Neuronal stem cell (in vitro differentiated cells): ENCODE measurements at regions not wholly inside any gene's neighbourhood (a gene's known extent, or its start where the extent isn't known, plus 50 kb on each side); places are given as distances from the start of the nearest gene placed in this dataset.

ENCODE experiments used
- DNase-seq: peaks from one replicate; pipeline ENCODE4 v3.0.0-alpha.2; 2013; ENCODE audit warnings: low spot score
- H2AFZ ChIP-seq: one replicate; pipeline ENCODE4 v1.6.1; 2013; ENCODE audit warnings: mild to moderate bottlenecking, low read length, inconsistent platforms
- H2AK5ac ChIP-seq: 2 replicates; pipeline ENCODE4 v1.6.1; 2013; ENCODE audit warnings: low read depth, mild to moderate bottlenecking, inconsistent platforms, low read length, moderate library complexity, mixed read lengths
- H2BK120ac ChIP-seq: 2 replicates; pipeline ENCODE4 v1.6.1; 2013; ENCODE audit warnings: low read depth, mild to moderate bottlenecking, inconsistent platforms, low read length, moderate library complexity, mixed read lengths
- H2BK12ac ChIP-seq: one replicate; pipeline ENCODE4 v1.6.1; 2013; ENCODE audit warnings: low read length, inconsistent platforms
- H2BK15ac ChIP-seq: 2 replicates; pipeline ENCODE4 v1.6.1; 2013; ENCODE audit warnings: mild to moderate bottlenecking, low read length, inconsistent platforms, mixed read lengths
- H2BK5ac ChIP-seq: one replicate; pipeline ENCODE4 v1.6.1; 2013; ENCODE audit warnings: inconsistent platforms, mild to moderate bottlenecking, low read length, moderate library complexity
- H3K14ac ChIP-seq: one replicate; pipeline ENCODE4 v1.6.1; 2013; ENCODE audit warnings: low read length, inconsistent platforms
- H3K18ac ChIP-seq: 2 replicates; pipeline ENCODE4 v1.6.1; 2013; ENCODE audit warnings: low read length, inconsistent platforms
- H3K23ac ChIP-seq: 2 replicates; pipeline ENCODE4 v1.6.1; 2013; ENCODE audit warnings: low read depth, mild to moderate bottlenecking, mixed read lengths, low read length, inconsistent platforms; ENCODE audit not compliant: poor library complexity
- H3K27ac ChIP-seq: replicated peaks from 3 replicates; pipeline ENCODE4 v1.5.1; 2013; ENCODE audit warnings: low read length, inconsistent platforms
- H3K27me3 ChIP-seq, 3 experiments: 2 replicates each; pipeline ENCODE4 v1.6.1; 2013; ENCODE audit warnings: low read length in 3 of 3, mild to moderate bottlenecking in 2 of 3, inconsistent platforms in 1 of 3, low read depth in 1 of 3, mixed read lengths in 1 of 3, moderate library complexity in 1 of 3; ENCODE audit not compliant: control insufficient read depth in 3 of 3, insufficient read depth in 3 of 3
- H3K36me3 ChIP-seq, 2 donors: replicated peaks in 1 of 2; 2 replicates each; pipeline ENCODE4 v1.6.1; 2013; ENCODE audit warnings: low read length in 2 of 2; ENCODE audit not compliant: control insufficient read depth in 2 of 2, insufficient read depth in 2 of 2
- H3K4ac ChIP-seq: 2 replicates; pipeline ENCODE4 v1.6.1; 2013; ENCODE audit warnings: inconsistent platforms, mild to moderate bottlenecking, low read length, moderate library complexity
- H3K4me1 ChIP-seq, 2 donors: 1 replicate in 1 of 2; 2 replicates in 1 of 2; pipeline ENCODE4 v1.6.1; 2013; ENCODE audit warnings: low read length in 2 of 2, low read depth in 1 of 2; ENCODE audit not compliant: control insufficient read depth in 2 of 2, insufficient read depth in 1 of 2
- H3K4me2 ChIP-seq: one replicate; pipeline ENCODE4 v1.6.1; 2013; ENCODE audit warnings: mild to moderate bottlenecking, low read length, inconsistent platforms; ENCODE audit not compliant: insufficient read depth, poor library complexity, severe bottlenecking
- H3K4me3 ChIP-seq, 2 donors: 2 replicates each; pipeline ENCODE4 v1.5.1; 2013; ENCODE audit warnings: low read length in 2 of 2, mild to moderate bottlenecking in 2 of 2, inconsistent platforms in 1 of 2, moderate library complexity in 1 of 2
- H3K79me1 ChIP-seq: one replicate; pipeline ENCODE4 v1.6.1; 2013; ENCODE audit warnings: low read depth, mild to moderate bottlenecking, inconsistent platforms, low read length, moderate library complexity
- H3K9ac ChIP-seq: one replicate; pipeline ENCODE4 v1.6.1; 2013; ENCODE audit warnings: mild to moderate bottlenecking, low read depth, low read length, inconsistent platforms; ENCODE audit not compliant: poor library complexity
- H3K9me3 ChIP-seq, 2 donors: replicated peaks in 1 of 2; 2 replicates each; pipeline versions ENCODE3 to v1.6.1; 2013; ENCODE audit warnings: low read length in 2 of 2, mild to moderate bottlenecking in 2 of 2, inconsistent platforms in 1 of 2, low read depth in 1 of 2, mixed read lengths in 1 of 2, moderate library complexity in 1 of 2; ENCODE audit not compliant: control insufficient read depth in 2 of 2, insufficient read depth in 1 of 2
- H4K8ac ChIP-seq: one replicate; pipeline ENCODE4 v1.6.1; 2013; ENCODE audit warnings: low read depth, mild to moderate bottlenecking, inconsistent platforms, low read length, moderate library complexity
- H4K91ac ChIP-seq: one replicate; pipeline ENCODE4 v1.6.1; 2013; ENCODE audit warnings: low read length, low read depth, mild to moderate bottlenecking, inconsistent platforms; ENCODE audit not compliant: poor library complexity
- WGBS, 2 donors: extraction: QIAGEN DNeasy Blood & Tissue Kit; methylation state at CpG; one replicate each; pipeline ENCODE4 v1.1.7; 2013; ENCODE audit warnings: missing lambda C conversion rate in 2 of 2, mixed read lengths in 1 of 2; ENCODE audit not compliant: insufficient read length in 2 of 2, insufficient replicate concordance in 1 of 2; ENCODE audit errors: extremely low coverage in 2 of 2; 5-methylcytosine and 5-hydroxymethylcytosine counted together

DNA sequence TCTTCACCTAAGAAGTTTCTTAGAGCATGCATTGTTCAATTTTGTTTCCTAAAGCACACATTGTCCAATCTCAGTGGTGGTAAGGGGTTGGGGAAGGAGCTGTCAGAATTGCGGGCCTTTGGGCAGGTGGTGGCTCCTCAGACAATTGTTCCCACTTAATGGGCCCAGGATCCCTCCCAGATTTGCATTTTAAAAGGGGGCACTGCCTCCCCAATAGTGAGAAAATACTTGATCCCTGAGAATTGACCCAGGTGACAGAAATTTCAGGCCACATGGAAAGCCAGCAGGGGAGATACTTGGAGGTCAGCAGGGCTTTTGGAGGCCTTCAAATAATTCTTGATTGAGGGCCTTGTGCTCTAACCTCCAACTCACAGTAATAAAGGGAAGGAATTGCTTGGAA lies 217.1 kb downstream of the ZNF674 start:
- H3K4me2 ChIP-seq, result no peak overlapping the region
- no peak overlapping the region for H4K8ac ChIP-seq
- no peaks in the 10 kb centered on the region for H3K27me3 ChIP-seq
- H2AK5ac ChIP-seq, result no peak overlapping the region
- peaks cover 7 to 19% of the 10 kb centered on the region in 2 donors for H3K4me1 ChIP-seq
- H3K23ac ChIP-seq, result no peak overlapping the region
- H3K79me1 ChIP-seq, result no peaks in the 10 kb centered on the region
- H3K36me3 ChIP-seq, result no peaks in the 10 kb centered on the region
- no peak overlapping the region for H3K14ac ChIP-seq
- WGBS, 2 donors, result no CpG with 5 or more reads among the region's 1 CpG
- H3K18ac ChIP-seq, result no peak overlapping the region
- H3K9ac ChIP-seq, result no peak overlapping the region
- H2BK12ac ChIP-seq, result no peak overlapping the region
- H3K4me3 ChIP-seq, result no peak overlapping the region
- H3K27ac ChIP-seq, result peak overlapping the region; percentile 56
- no peak overlapping the region for H2AFZ ChIP-seq
- H3K9me3 ChIP-seq, result peaks cover 3 to 4% of the 10 kb centered on the region in 2 donors
- H4K91ac ChIP-seq, result no peak overlapping the region
- DNase-seq, result no peak
- H3K4ac ChIP-seq, result no peak overlapping the region
- no peak overlapping the region for H2BK15ac ChIP-seq
- no peak overlapping the region for H2BK5ac ChIP-seq
- H2BK120ac ChIP-seq, result no peak overlapping the region

DNA sequence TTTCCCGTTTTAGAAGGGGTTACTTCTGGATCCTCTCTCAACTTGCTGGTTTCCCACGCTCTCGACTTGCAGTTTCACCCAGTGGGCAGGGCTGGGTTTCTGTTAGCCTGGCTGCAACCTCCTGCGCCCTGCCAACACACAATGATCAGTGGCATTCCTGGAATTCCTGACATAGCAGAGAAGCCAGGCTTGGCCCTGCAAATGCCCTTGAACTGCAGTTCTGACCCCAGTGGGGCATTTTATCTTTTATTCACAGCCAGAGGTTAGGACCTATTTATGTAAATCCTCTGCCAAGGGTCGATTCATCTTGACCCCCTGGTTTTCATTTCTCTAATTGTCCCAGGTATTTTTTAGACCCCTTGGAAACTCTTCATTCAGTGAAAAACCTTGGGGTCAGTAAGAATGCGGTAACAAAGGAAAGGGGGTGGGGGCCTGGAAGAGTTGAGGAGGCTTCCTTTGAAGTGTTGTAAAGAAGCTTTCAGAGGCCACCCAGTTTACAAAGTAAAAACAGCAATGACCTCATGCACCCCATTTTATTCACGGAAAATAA lies 217.6 kb downstream of the ZNF674 start:
- Histone ChIP-seq H3K9me3 (peaks cover 3 to 4% of the 10 kb centered on the region in 2 donors), H3K27me3 (no peaks in the 10 kb centered on the region), H2BK120ac (no peak overlapping the region), H2BK12ac (no peak overlapping the region), H3K4ac (no peak overlapping the region), H3K14ac (no peak overlapping the region), H2AFZ (no peak overlapping the region), H4K91ac (no peak overlapping the region), H3K36me3 (no peaks in the 10 kb centered on the region), H2BK5ac (no peak overlapping the region), H2BK15ac (no peak overlapping the region), H3K27ac (peak overlapping the region; percentile 87), H3K9ac (no peak overlapping the region), H3K23ac (no peak overlapping the region), H3K79me1 (no peaks in the 10 kb centered on the region), H2AK5ac (no peak overlapping the region), H3K4me2 (peak overlapping the region; percentile 14), H3K4me3 (peak overlapping the region in 1 of 2 donors; percentile 7), H3K18ac (no peak overlapping the region), H3K4me1 (peaks cover 7 to 19% of the 10 kb centered on the region in 2 donors), H4K8ac (no peak overlapping the region)
- no CpG with 5 or more reads among the region's 7 CpGs for WGBS, 2 donors
- DNase-seq, result peak; percentile 76

DNA sequence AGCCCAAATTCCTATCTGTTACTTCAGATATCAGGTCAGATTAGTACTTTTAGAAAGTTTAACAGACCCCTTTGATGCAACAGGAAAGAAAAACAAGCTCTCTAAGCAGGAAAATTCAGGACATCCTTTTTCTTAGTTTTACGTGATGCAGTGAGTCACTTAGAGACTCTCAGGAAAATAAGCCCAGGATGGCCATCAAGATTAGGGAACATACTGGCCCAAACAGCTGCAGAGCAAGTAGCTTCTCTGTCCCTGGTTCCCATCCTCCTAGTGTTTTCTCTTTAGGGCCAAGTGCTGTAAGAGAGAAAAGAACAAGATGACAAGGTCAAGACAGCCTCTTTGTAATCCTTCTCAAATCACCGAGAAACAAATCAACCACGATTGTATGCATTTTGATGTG lies 219.1 kb downstream of the ZNF674 start:
- no peak overlapping the region for H3K4me2 ChIP-seq
- H3K18ac ChIP-seq, result no peak overlapping the region
- no peak overlapping the region for H2BK5ac ChIP-seq
- H2BK12ac ChIP-seq, result no peak overlapping the region
- H2BK120ac ChIP-seq, result no peak overlapping the region
- no peak overlapping the region for H3K27ac ChIP-seq
- H3K79me1 ChIP-seq, result no peaks in the 10 kb centered on the region
- H3K4ac ChIP-seq, result no peak overlapping the region
- H3K4me3 ChIP-seq, result no peak overlapping the region
- H3K27me3 ChIP-seq, result no peaks in the 10 kb centered on the region
- H2AK5ac ChIP-seq, result no peak overlapping the region
- H3K4me1 ChIP-seq, result peaks cover 7 to 19% of the 10 kb centered on the region in 2 donors
- DNase-seq, result no peak
- no peak overlapping the region for H3K23ac ChIP-seq
- H4K91ac ChIP-seq, result no peak overlapping the region
- no peak overlapping the region for H2BK15ac ChIP-seq
- H3K9me3 ChIP-seq, result peaks cover 0 to 4% of the 10 kb centered on the region in 2 donors
- no peak overlapping the region for H4K8ac ChIP-seq
- H3K9ac ChIP-seq, result no peak overlapping the region
- no peak overlapping the region for H3K14ac ChIP-seq
- H2AFZ ChIP-seq, result no peak overlapping the region
- no CpG with 5 or more reads among the region's 3 CpGs for WGBS, 2 donors
- no peaks in the 10 kb centered on the region for H3K36me3 ChIP-seq

DNA sequence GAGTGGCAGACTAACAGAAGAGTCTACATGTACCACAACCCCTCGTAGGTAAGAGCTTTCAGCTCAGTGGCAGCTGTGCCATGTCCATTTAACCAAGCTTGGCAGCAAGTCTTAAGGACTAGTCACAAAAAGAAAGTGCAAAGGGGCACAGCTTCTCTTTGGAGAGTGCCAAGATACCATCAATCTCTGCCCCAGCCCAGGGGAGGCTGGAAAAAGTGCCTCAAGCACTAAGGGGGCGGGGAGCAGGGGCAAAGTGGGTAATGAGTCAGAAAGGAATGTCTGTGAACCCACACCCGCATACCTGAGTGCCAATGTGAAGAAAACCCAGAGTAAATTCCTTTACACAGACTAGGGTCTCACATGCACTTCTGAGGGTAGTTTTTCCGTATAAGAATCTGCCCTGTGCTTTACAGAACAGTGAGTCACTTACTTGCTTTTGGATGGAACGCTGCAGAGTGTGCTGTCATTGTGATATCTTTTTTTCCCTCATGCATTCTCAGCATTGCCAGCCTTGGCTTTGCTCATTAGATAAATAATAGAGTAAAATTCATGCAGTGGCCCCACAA lies 219.8 kb downstream of the ZNF674 start:
- H2BK5ac ChIP-seq, result no peak overlapping the region
- H3K27ac ChIP-seq, result no peak overlapping the region
- no peaks in the 10 kb centered on the region for H3K36me3 ChIP-seq
- no peak overlapping the region for H4K91ac ChIP-seq
- no peak overlapping the region for H3K4me2 ChIP-seq
- no peak overlapping the region for H3K9ac ChIP-seq
- H3K9me3 ChIP-seq, result peaks cover 0 to 4% of the 10 kb centered on the region in 2 donors
- no peak overlapping the region for H4K8ac ChIP-seq
- no peak overlapping the region for H3K4ac ChIP-seq
- H3K14ac ChIP-seq, result no peak overlapping the region
- H3K27me3 ChIP-seq, result no peaks in the 10 kb centered on the region
- no peak for DNase-seq
- H3K18ac ChIP-seq, result no peak overlapping the region
- no CpG with 5 or more reads among the region's 5 CpGs for WGBS, 2 donors
- H3K79me1 ChIP-seq, result no peaks in the 10 kb centered on the region
- H2BK120ac ChIP-seq, result no peak overlapping the region
- no peak overlapping the region for H2AFZ ChIP-seq
- H2BK15ac ChIP-seq, result no peak overlapping the region
- peaks cover 7 to 19% of the 10 kb centered on the region in 2 donors for H3K4me1 ChIP-seq
- no peak overlapping the region for H2AK5ac ChIP-seq
- no peak overlapping the region for H3K4me3 ChIP-seq
- H2BK12ac ChIP-seq, result no peak overlapping the region
- H3K23ac ChIP-seq, result no peak overlapping the region
